Kasumi-1 (cell line): ENCODE measurements at regions not wholly inside any gene's neighbourhood (a gene's known extent, or its start where the extent isn't known, plus 50 kb on each side); places are given as distances from the start of the nearest gene placed in this dataset.
"Not testable (repeated sequence)": the region's sequence is repeated elsewhere in the genome, so short reads cannot be mapped to it uniquely, and the experiment has no call there.

Source experiments
- DNase-seq, 2 experiments: peaks; one replicate each; lab custom pipeline; 2025; lab: John Stamatoyannopoulos, UW

- no peak for DNase-seq
Measured at GRCh38 chr20:43364001-43364400, 93.7 kb upstream of the SRSF6 start.

- no peak for DNase-seq
Measured at GRCh38 chr20:43363506-43363905, 94.2 kb upstream of the SRSF6 start.

GRCh38 chr20:43361526-43361925 lies 96.2 kb upstream of the SRSF6 start:
- DNase-seq = no peak

GRCh38 chr20:43360016-43360415 lies 97.7 kb upstream of the SRSF6 start:
- DNase-seq = no peak

GRCh38 chr20:43358811-43359210 lies 98.9 kb upstream of the SRSF6 start:
- DNase-seq = no peak

GRCh38 chr20:43357352-43357751 lies 100.3 kb upstream of the SRSF6 start:
- no peak for DNase-seq

GRCh38 chr20:43355610-43356009 lies 102.1 kb upstream of the SRSF6 start:
- no peak for DNase-seq

- DNase-seq = no peak
Measured at GRCh38 chr20:43352996-43353395, 104.7 kb upstream of the SRSF6 start.

GRCh38 chr20:43350694-43351093 lies 107.0 kb upstream of the SRSF6 start:
- DNase-seq = not testable (repeated sequence)

- DNase-seq = no peak
Measured at GRCh38 chr20:43349841-43350240, 107.9 kb upstream of the SRSF6 start.

GRCh38 chr20:43347839-43348238 lies 109.9 kb upstream of the SRSF6 start:
- not testable (repeated sequence) for DNase-seq

GRCh38 chr20:43345676-43346075 lies 112.0 kb upstream of the SRSF6 start:
- DNase-seq = no peak

GRCh38 chr20:43341511-43341910 lies 116.2 kb upstream of the SRSF6 start:
- DNase-seq = no peak

GRCh38 chr20:43337036-43337435 lies 120.7 kb upstream of the SRSF6 start:
- no peak for DNase-seq

- no peak for DNase-seq
Measured at GRCh38 chr20:43334080-43334479, 123.6 kb upstream of the SRSF6 start.

- no peak for DNase-seq
Measured at GRCh38 chr20:43331906-43332305, 125.8 kb upstream of the SRSF6 start.

- no peak for DNase-seq
Measured at GRCh38 chr20:43328697-43329096, 129.0 kb upstream of the SRSF6 start.

- not testable (repeated sequence) for DNase-seq
Measured at GRCh38 chr20:43327234-43327633, 130.5 kb upstream of the SRSF6 start.

- DNase-seq = no peak
Measured at GRCh38 chr20:43325926-43326325, 131.8 kb upstream of the SRSF6 start.

GRCh38 chr20:43323592-43323991 lies 133.9 kb upstream of the PTPRT start:
- DNase-seq = no peak

- DNase-seq = no peak
Measured at GRCh38 chr20:43322851-43323250, 133.1 kb upstream of the PTPRT start.

- DNase-seq = no peak
Measured at GRCh38 chr20:43320536-43320935, 130.8 kb upstream of the PTPRT start.

- DNase-seq = no peak
Measured at GRCh38 chr20:43318755-43319297, 129.1 kb upstream of the PTPRT start.

GRCh38 chr20:43316271-43316670 lies 126.6 kb upstream of the PTPRT start:
- no peak for DNase-seq

GRCh38 chr20:43309266-43309665 lies 119.6 kb upstream of the PTPRT start:
- no peak for DNase-seq
